WTC11 (cell line): ENCODE measurements at regions not wholly inside any gene's neighbourhood (a gene's known extent, or its start where the extent isn't known, plus 50 kb on each side); places are given as distances from the start of the nearest gene placed in this dataset.

Experiments
- ATAC-seq: fragments of 200-7000 bp; cut with Tn5 transposase; 2 replicates; pipeline ENCODE4 v1.10.0; 2021; ENCODE audit warnings: mild to moderate bottlenecking, moderate library complexity
- CTCF ChIA-PET: fragments of 300-600 bp; sonication (Branson Sonifier 250); formaldehyde crosslinking; loops from one replicate; lab custom pipeline; 2021; ENCODE audit warnings: antibody characterized with exemption; lab: Charles Lee
- POLR2A ChIA-PET: fragments of 350-600 bp; sonication (Branson Sonifier 250); formaldehyde crosslinking; loops from one replicate; lab custom pipeline; 2021; ENCODE audit warnings: antibody characterized with exemption; lab: Charles Lee
- DNase-seq: peaks from one replicate; pipeline ENCODE4 v3.0.0; 2021; ENCODE audit warnings: low spot score
- H3K27ac Mint-ChIP-seq: 2 replicates; pipeline ENCODE4 v1.8.0; 2021; ENCODE audit warnings: mixed read lengths
- H3K27me3 Mint-ChIP-seq: 2 replicates; pipeline ENCODE4 v1.8.0; 2021; ENCODE audit warnings: low read depth, mild to moderate bottlenecking, moderate library complexity, mixed read lengths
- H3K36me3 Mint-ChIP-seq: 2 replicates; pipeline ENCODE4 v1.8.0; 2021; ENCODE audit warnings: mixed read lengths
- H3K4me1 Mint-ChIP-seq: 2 replicates; pipeline ENCODE4 v1.8.0; 2022; ENCODE audit warnings: mixed read lengths
- H3K4me3 Mint-ChIP-seq: 2 replicates; pipeline ENCODE4 v1.8.0; 2021; ENCODE audit warnings: mild to moderate bottlenecking, moderate library complexity, mixed read lengths
- H3K9me3 Mint-ChIP-seq: 2 replicates; pipeline ENCODE4 v1.8.0; 2021; ENCODE audit warnings: mixed read lengths
- ARID4B ChIP-seq: sonication (generic); formaldehyde crosslinking; IDR thresholded peaks from 2 replicates; pipeline ENCODE4 v1.8.0; 2023; ENCODE audit warnings: missing genetic modification reagents, mild to moderate bottlenecking, borderline replicate concordance
- ATF1 ChIP-seq: sonication (generic); formaldehyde crosslinking; IDR thresholded peaks from 2 replicates; pipeline ENCODE4 v1.8.1; 2023; ENCODE audit warnings: mild to moderate bottlenecking, moderate library complexity, missing genetic modification reagents
- ATF2 ChIP-seq: sonication (generic); formaldehyde crosslinking; IDR thresholded peaks from 2 replicates; pipeline ENCODE4 v1.8.1; 2022; ENCODE audit warnings: low read depth, missing genetic modification reagents, borderline replicate concordance
- FOXJ3 ChIP-seq: sonication (generic); formaldehyde crosslinking; IDR thresholded peaks from 2 replicates; pipeline ENCODE4 v1.9.0; 2021; ENCODE audit warnings: missing genetic modification reagents, mild to moderate bottlenecking, borderline replicate concordance
- GABPB1 ChIP-seq: sonication (generic); formaldehyde crosslinking; IDR thresholded peaks from 2 replicates; pipeline ENCODE4 v1.8.1; 2023; ENCODE audit warnings: mild to moderate bottlenecking, missing genetic modification reagents
- IRF1 ChIP-seq: sonication (generic); formaldehyde crosslinking; IDR thresholded peaks from 2 replicates; pipeline ENCODE4 v1.8.0; 2023; ENCODE audit warnings: missing genetic modification reagents
- KAT7 ChIP-seq: sonication (generic); formaldehyde crosslinking; IDR thresholded peaks from 2 replicates; pipeline ENCODE4 v1.8.1; 2023; ENCODE audit warnings: missing genetic modification reagents, mild to moderate bottlenecking, borderline replicate concordance
- MAX ChIP-seq: sonication (generic); formaldehyde crosslinking; IDR thresholded peaks from 2 replicates; pipeline ENCODE4 v1.8.0; 2022; ENCODE audit warnings: mild to moderate bottlenecking, missing genetic modification reagents
- MYBL2 ChIP-seq: sonication (generic); formaldehyde crosslinking; IDR thresholded peaks from 2 replicates; pipeline ENCODE4 v1.8.1; 2023; ENCODE audit warnings: mild to moderate bottlenecking, moderate library complexity, missing genetic modification reagents
- NR3C1 ChIP-seq: sonication (generic); formaldehyde crosslinking; conservative IDR thresholded peaks from 2 replicates; pipeline ENCODE4 v1.8.1; 2023; ENCODE audit warnings: low read depth, mild to moderate bottlenecking, missing genetic modification reagents
- SMAD4 ChIP-seq: sonication (generic); formaldehyde crosslinking; IDR thresholded peaks from 2 replicates; pipeline ENCODE4 v1.8.0; 2022; ENCODE audit warnings: mild to moderate bottlenecking, missing genetic modification reagents
- TEAD4 ChIP-seq: sonication (generic); formaldehyde crosslinking; IDR thresholded peaks from 2 replicates; pipeline ENCODE4 v1.8.0; 2022; ENCODE audit warnings: mild to moderate bottlenecking, missing genetic modification reagents
- ZBTB21 ChIP-seq: sonication (generic); formaldehyde crosslinking; IDR thresholded peaks from 2 replicates; pipeline ENCODE4 v1.8.1; 2023; ENCODE audit warnings: mild to moderate bottlenecking, missing genetic modification reagents, borderline replicate concordance
- ZNF232 ChIP-seq: sonication (generic); formaldehyde crosslinking; IDR thresholded peaks from 2 replicates; pipeline ENCODE4 v1.8.0; 2022; ENCODE audit warnings: mild to moderate bottlenecking, missing genetic modification reagents
- ZNF263 ChIP-seq: sonication (generic); formaldehyde crosslinking; IDR thresholded peaks from 2 replicates; pipeline ENCODE4 v1.8.1; 2022; ENCODE audit warnings: low read depth, mild to moderate bottlenecking, moderate library complexity, missing genetic modification reagents
- ZNF281 ChIP-seq: sonication (generic); formaldehyde crosslinking; IDR thresholded peaks from 2 replicates; pipeline ENCODE4 v1.8.0; 2023; ENCODE audit warnings: mild to moderate bottlenecking, missing genetic modification reagents
- ZNF317 ChIP-seq: sonication (generic); formaldehyde crosslinking; IDR thresholded peaks from 2 replicates; pipeline ENCODE4 v1.8.1; 2023; ENCODE audit warnings: low read depth, mild to moderate bottlenecking, moderate library complexity, missing genetic modification reagents, borderline replicate concordance
- ZNF425 ChIP-seq: fragments of 250-450 bp; sonication (Bioruptor Pico); conservative IDR thresholded peaks from 2 replicates; pipeline ENCODE4 v1.9.0; 2021; ENCODE audit warnings: mild to moderate bottlenecking

GRCh38 chr16:63877401-63877800 is 1244.5 kb downstream of the CDH11 start:
- CTCF ChIA-PET, result no interaction called here
- H3K4me3 Mint-ChIP-seq, result no peak overlapping the region
- peaks cover 7% of the 10 kb centered on the region; the same call in 1 of the 2 replicates for H3K27me3 Mint-ChIP-seq
- TF ChIP-seq MAX (no peak), ZNF425 (CRISPR knock-in tag) (no peak), SMAD4 (no peak), ZNF317 (CRISPR knock-in tag) (no peak), ZNF263 (CRISPR knock-in tag) (no peak), KAT7 (no peak), FOXJ3 (CRISPR knock-in tag) (no peak), TEAD4 (CRISPR knock-in tag) (no peak), ATF2 (CRISPR knock-in tag) (no peak), NR3C1 (CRISPR knock-in tag) (no peak), ZNF281 (no peak), GABPB1 (no peak), ATF1 (CRISPR knock-in tag) (no peak), MYBL2 (CRISPR knock-in tag) (no peak), ZNF232 (CRISPR knock-in tag) (no peak), IRF1 (CRISPR knock-in tag) (no peak), ZBTB21 (no peak), ARID4B (CRISPR knock-in tag) (no peak)
- POLR2A ChIA-PET, result no interaction called here
- no peak overlapping the region for H3K27ac Mint-ChIP-seq
- H3K4me1 Mint-ChIP-seq, result peaks cover 12% of the 10 kb centered on the region
- DNase-seq (no peak), ATAC-seq (no peak)
- peaks cover 5% of the 10 kb centered on the region; the same call in 1 of the 2 replicates for H3K9me3 Mint-ChIP-seq
- H3K36me3 Mint-ChIP-seq, result no peaks in the 10 kb centered on the region
